CD14-positive monocyte (primary cell): ENCODE measurements at regions not wholly inside any gene's neighbourhood (a gene's known extent, or its start where the extent isn't known, plus 50 kb on each side); places are given as distances from the start of the nearest gene placed in this dataset.

ENCODE experiments used
- DNase-seq, 3 donors: peaks; one replicate each; pipeline ENCODE4 v3.0.0-alpha.2; 2011 to 2022
- H2AFZ ChIP-seq: 2 replicates; pipeline ENCODE4 v1.6.0; 2012; ENCODE audit warnings: mild to moderate bottlenecking, low read depth, low read length, inconsistent platforms; ENCODE audit not compliant: insufficient read depth, poor library complexity, severe bottlenecking
- H3K27ac ChIP-seq, 2 donors: 1 replicate in 1 of 2; 2 replicates in 1 of 2; pipeline ENCODE4 v1.5.1; 2012 to 2013; ENCODE audit warnings: low read length in 2 of 2, control low read depth in 1 of 2, inconsistent platforms in 1 of 2, low read depth in 1 of 2, mild to moderate bottlenecking in 1 of 2
- H3K27me3 ChIP-seq, 2 donors: one replicate each; pipeline versions ENCODE4 v1.6.0 to v1.6.1; 2011 to 2013; ENCODE audit warnings: low read length in 2 of 2; ENCODE audit not compliant: control insufficient read depth in 2 of 2, insufficient read depth in 2 of 2
- H3K36me3 ChIP-seq, 2 donors: replicated peaks in 1 of 2; 1 replicate in 1 of 2; 2 replicates in 1 of 2; pipeline versions ENCODE4 v1.5.1 to v1.6.1; 2012 to 2013; ENCODE audit warnings: low read length in 2 of 2, control low read depth in 1 of 2, inconsistent platforms in 1 of 2, mild to moderate bottlenecking in 1 of 2; ENCODE audit not compliant: insufficient read depth in 2 of 2, control insufficient read depth in 1 of 2
- H3K4me1 ChIP-seq, 2 donors: 1 replicate in 1 of 2; 2 replicates in 1 of 2; pipeline versions ENCODE4 v1.5.1 to v1.6.1; 2012 to 2013; ENCODE audit warnings: low read length in 2 of 2, control low read depth in 1 of 2, inconsistent platforms in 1 of 2, mild to moderate bottlenecking in 1 of 2, moderate library complexity in 1 of 2; ENCODE audit not compliant: insufficient read depth in 2 of 2, control insufficient read depth in 1 of 2
- H3K4me2 ChIP-seq: replicated peaks from 2 replicates; pipeline ENCODE3; 2012; ENCODE audit warnings: low read length, moderate library complexity, mild to moderate bottlenecking; ENCODE audit not compliant: poor library complexity, severe bottlenecking; ENCODE audit errors: extremely low read depth
- H3K4me3 ChIP-seq, 3 experiments: fragments of 200-600 bp in 1 of 3; sonication (generic) in 1 of 3; replicated peaks in 1 of 3; 1 replicate in 2 of 3; 2 replicates in 1 of 3; pipeline ENCODE4 v1.5.1; 2011 to 2013; ENCODE audit warnings: low read length in 3 of 3, mild to moderate bottlenecking in 3 of 3, control low read depth in 2 of 3, low read depth in 2 of 3, inconsistent platforms in 1 of 3, moderate library complexity in 1 of 3
- H3K79me2 ChIP-seq: 2 replicates; pipeline ENCODE4 v1.6.0; 2012; ENCODE audit warnings: mild to moderate bottlenecking, control low read depth, inconsistent platforms, low read length, moderate library complexity; ENCODE audit not compliant: insufficient read depth
- H3K9ac ChIP-seq: 2 replicates; pipeline ENCODE4 v1.6.0; 2017; ENCODE audit warnings: low read length, mild to moderate bottlenecking; ENCODE audit not compliant: insufficient read depth, poor library complexity, severe bottlenecking
- H3K9me3 ChIP-seq, 2 donors: replicated peaks in 1 of 2; 1 replicate in 1 of 2; 2 replicates in 1 of 2; pipeline versions ENCODE4 v1.5.1 to v1.6.1; 2012 to 2013; ENCODE audit warnings: low read length in 2 of 2, control low read depth in 1 of 2; ENCODE audit not compliant: control insufficient read depth in 1 of 2, insufficient read depth in 1 of 2
- H4K20me1 ChIP-seq: 2 replicates; pipeline ENCODE4 v1.6.0; 2012; ENCODE audit warnings: mild to moderate bottlenecking, low read length, control low read depth, moderate library complexity; ENCODE audit not compliant: insufficient read depth
- H3K27ac Mint-ChIP-seq, 7 donors: one replicate each; pipeline ENCODE4 v1.8.0; 2020; ENCODE audit warnings: mild to moderate bottlenecking in 7 of 7, mixed read lengths in 7 of 7, moderate library complexity in 6 of 7, inconsistent platforms in 2 of 7
- H3K27me3 Mint-ChIP-seq, 3 donors: one replicate each; pipeline ENCODE4 v1.8.0; 2021 to 2022; ENCODE audit warnings: low read depth in 3 of 3, mild to moderate bottlenecking in 3 of 3, mixed read lengths in 3 of 3, moderate library complexity in 3 of 3, inconsistent platforms in 1 of 3
- H3K36me3 Mint-ChIP-seq, 2 donors: one replicate each; pipeline ENCODE4 v1.8.0; 2020; ENCODE audit warnings: mixed read lengths in 2 of 2, inconsistent platforms in 1 of 2, mild to moderate bottlenecking in 1 of 2
- H3K4me1 Mint-ChIP-seq: one replicate; pipeline ENCODE4 v1.8.0; 2020; ENCODE audit warnings: mild to moderate bottlenecking, mixed read lengths
- H3K4me3 Mint-ChIP-seq, 2 donors: one replicate each; pipeline ENCODE4 v1.8.0; 2020; ENCODE audit warnings: mild to moderate bottlenecking in 2 of 2, mixed read lengths in 2 of 2, moderate library complexity in 1 of 2
- H3K9me3 Mint-ChIP-seq, 7 donors: one replicate each; pipeline ENCODE4 v1.8.0; 2020 to 2022; ENCODE audit warnings: mixed read lengths in 7 of 7, mild to moderate bottlenecking in 6 of 7, moderate library complexity in 6 of 7, inconsistent platforms in 2 of 7
- CTCF ChIP-seq: fragments of 200-600 bp; IDR thresholded peaks from one replicate; pipeline ENCODE4 v1.8.0; 2022; ENCODE audit warnings: antibody characterized with exemption, mild to moderate bottlenecking
- WGBS: methylation state at CpG from one replicate; pipeline ENCODE4 v1.1.5; 2013; ENCODE audit warnings: missing lambda C conversion rate; ENCODE audit not compliant: insufficient coverage; 5-methylcytosine and 5-hydroxymethylcytosine counted together
- intact Hi-C, 2 donors: fragments of 100-400 bp; cut with micrococcal nuclease; formaldehyde crosslinking; loops; one replicate each; pipeline versions ENCODE4 v1.15.0 to v1.15.1; 2023

GRCh38 chr14:42929806-42930480 is 1323.3 kb downstream of the LRFN5 start:
- Histone ChIP-seq H3K4me2 (peak overlapping the region; percentile 60), H3K27ac (peak overlapping the region; percentile 60 to 83), H3K4me3 (peak overlapping the region; percentile 19 to 72 (median 34)), H2AFZ (peak overlapping the region; percentile 81), H3K4me1 (peaks cover 15 to 17% of the 10 kb centered on the region in 2 donors), H3K79me2 (no peaks in the 10 kb centered on the region), H3K9me3 (no peaks in the 10 kb centered on the region), H3K27me3 (no peaks in the 10 kb centered on the region), H3K36me3 (no peaks in the 10 kb centered on the region), H4K20me1 (no peaks in the 10 kb centered on the region), H3K9ac (peak overlapping the region; percentile 64)
- Mint-ChIP-seq H3K27me3 (peaks cover 0 to 2% (median 0%) of the 10 kb centered on the region in 3 donors), H3K27ac (peak overlapping the region in 6 of 7 donors; percentile 61 to 95 (median 85)), H3K36me3 (no peaks in the 10 kb centered on the region), H3K4me3 (peak overlapping the region; percentile 56 to 78), H3K4me1 (peaks cover 13% of the 10 kb centered on the region), H3K9me3 (peaks cover 0 to 9% (median 4%) of the 10 kb centered on the region in 7 donors)
- 8% methylated on average over 5 of the region's 5 CpGs for WGBS
- TF ChIP-seq CTCF = no peak
- intact Hi-C loops = no loop called here
- DNase-seq = peak; percentile 14 to 69 (median 42)

DNA sequence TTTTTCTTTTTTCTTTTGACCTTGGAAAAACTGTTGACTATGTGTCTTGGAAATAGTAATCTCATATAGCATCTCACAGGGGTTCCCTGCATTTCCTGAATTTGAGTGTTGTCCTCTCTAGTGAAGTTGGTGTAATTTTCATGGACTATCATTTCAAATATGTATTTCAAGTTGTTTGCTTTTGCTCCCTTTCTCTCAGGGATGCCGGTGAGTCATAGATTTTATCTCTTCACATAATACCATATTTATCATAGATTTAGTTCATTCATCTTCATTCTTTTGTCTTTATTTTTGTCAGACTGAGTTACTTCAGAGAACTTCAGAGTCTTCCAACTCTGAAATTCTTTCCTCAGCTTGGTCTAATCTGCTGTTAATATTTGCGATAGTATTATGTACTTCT is 1320.6 kb downstream of the LRFN5 start:
- no peak for TF ChIP-seq CTCF
- Mint-ChIP-seq H3K27me3 (peaks cover 0 to 2% (median 0%) of the 10 kb centered on the region in 3 donors), H3K9me3 (peaks cover 0 to 10% (median 4%) of the 10 kb centered on the region in 7 donors), H3K36me3 (no peaks in the 10 kb centered on the region), H3K27ac (no peak overlapping the region), H3K4me1 (peaks cover 13% of the 10 kb centered on the region), H3K4me3 (no peak overlapping the region)
- Histone ChIP-seq H2AFZ (no peak overlapping the region), H3K4me1 (peaks cover 15 to 17% of the 10 kb centered on the region in 2 donors), H3K4me2 (no peak overlapping the region), H3K27ac (no peak overlapping the region), H4K20me1 (no peaks in the 10 kb centered on the region), H3K79me2 (no peaks in the 10 kb centered on the region), H3K9me3 (no peaks in the 10 kb centered on the region), H3K36me3 (no peaks in the 10 kb centered on the region), H3K27me3 (no peaks in the 10 kb centered on the region), H3K9ac (no peak overlapping the region), H3K4me3 (no peak overlapping the region)
- DNase-seq = no peak
- intact Hi-C loops = no loop called here
- WGBS = no CpG with 5 or more reads among the region's 2 CpGs
